Stomach (tissue), 8 donors: ENCODE measurements at regions not wholly inside any gene's neighbourhood (a gene's known extent, or its start where the extent isn't known, plus 50 kb on each side); places are given as distances from the start of the nearest gene placed in this dataset.
"Not testable (repeated sequence)": the region's sequence is repeated elsewhere in the genome, so short reads cannot be mapped to it uniquely, and the experiment has no call there.

ENCODE experiments used
- DNase-seq, 2 donors: peaks; one replicate each; pipeline versions ENCODE4 v3.0.0 to v3.0.0-alpha.2; 2013 to 2019
- H3K27ac ChIP-seq, 5 donors: fragments of 200-600 bp in 4 of 5; sonication (generic) in 4 of 5; one replicate each; pipeline ENCODE4 v1.5.1; 2013 to 2019; ENCODE audit warnings: mild to moderate bottlenecking in 1 of 5, moderate library complexity in 1 of 5
- H3K27me3 ChIP-seq, 3 donors: fragments of 200-600 bp; sonication (generic); one replicate each; pipeline ENCODE4 v1.5.1; 2017 to 2019; ENCODE audit warnings: mixed run types in 1 of 3
- H3K36me3 ChIP-seq, 4 donors: fragments of 200-600 bp; sonication (generic); 1 replicate in 3 of 4; 2 replicates in 1 of 4; pipeline ENCODE4 v1.5.1; 2016 to 2019
- H3K4me1 ChIP-seq, 4 donors: fragments of 200-600 bp; sonication (generic); one replicate each; pipeline ENCODE4 v1.5.1; 2016 to 2019
- H3K4me3 ChIP-seq, 4 donors: fragments of 200-600 bp; sonication (generic) in 3 of 4; one replicate each; pipeline ENCODE4 v1.5.1; 2016 to 2019; ENCODE audit warnings: mild to moderate bottlenecking in 1 of 4
- H3K9me3 ChIP-seq, 4 donors: fragments of 200-600 bp; sonication (generic); one replicate each; pipeline ENCODE4 v1.5.1; 2016 to 2019
- EP300 ChIP-seq: sonication (generic); formaldehyde crosslinking; IDR thresholded peaks from one replicate; pipeline ENCODE4 v1.6.1; 2017; ENCODE audit warnings: antibody characterized with exemption
- POLR2A ChIP-seq, 4 donors: fragments of 450-650 bp; IDR thresholded peaks; one replicate each; pipeline ENCODE4 v1.6.1; 2016; ENCODE audit warnings: antibody characterized with exemption in 4 of 4, control low read depth in 2 of 4, mild to moderate bottlenecking in 1 of 4, moderate library complexity in 1 of 4
- POLR2AphosphoS5 ChIP-seq, 3 donors: sonication (generic); formaldehyde crosslinking; IDR thresholded peaks; one replicate each; pipeline ENCODE4 v1.6.1; 2016; ENCODE audit warnings: antibody characterized with exemption in 3 of 3
- WGBS, 5 donors: extraction: QIAGEN DNeasy Blood & Tissue Kit in 3 of 5; methylation state at CpG; one replicate each; pipeline versions ENCODE4 v1.1.5 to v1.1.7; 2013 to 2018; 5-methylcytosine and 5-hydroxymethylcytosine counted together
- intact Hi-C: fragments of 100-400 bp; cut with DNase I; formaldehyde crosslinking; loops from one replicate; pipeline ENCODE4 v1.15.1; 2023; ENCODE audit warnings: low total_unique reads
- TF ChIP-seq, protein P1 (sequence below), 7 experiments: fragments of 450-650 bp in 4 of 7; fragments of 200-600 bp in 3 of 7; sonication (generic) in 3 of 7; IDR thresholded peaks; one replicate each; pipeline ENCODE4 v1.5.1; 2016 to 2019; ENCODE audit warnings: antibody characterized with exemption in 7 of 7, control low read depth in 2 of 7, mild to moderate bottlenecking in 1 of 7
- donor health status: healthy with polysubstance abuse.
- donor health status: Bipolar disorder and iron deficiency.
- donor health status: healthy.

DNA sequence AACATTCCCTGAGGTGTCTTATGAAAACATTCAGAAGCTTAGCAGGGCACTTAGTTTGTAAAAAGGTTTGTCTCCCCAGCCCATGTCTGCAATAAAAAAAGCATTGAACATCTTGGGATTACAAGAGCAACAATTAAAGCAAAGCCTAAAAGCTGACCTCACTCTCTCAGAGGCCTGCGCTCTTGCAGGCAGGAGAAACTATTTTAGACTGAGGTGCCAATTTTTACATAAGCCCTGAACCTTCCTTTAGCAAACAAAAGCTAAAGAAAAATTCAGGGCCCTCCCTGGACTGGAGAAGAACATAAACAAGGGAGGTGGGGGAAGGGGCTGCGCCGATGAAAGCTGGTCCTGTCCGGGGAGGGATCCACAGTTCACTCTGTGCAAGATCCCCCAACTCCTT is 312.7 kb upstream of the RNF32 start:
- H3K4me3 ChIP-seq, result no peak overlapping the region
- no peak overlapping the region for H3K27ac ChIP-seq
- WGBS, 5 donors, result 17 to 39% (median 31%) methylated on average over 4 of the region's 4 CpGs
- no peaks in the 10 kb centered on the region for H3K27me3 ChIP-seq
- H3K36me3 ChIP-seq, result no peaks in the 10 kb centered on the region
- H3K9me3 ChIP-seq, result no peaks in the 10 kb centered on the region
- H3K4me1 ChIP-seq, result no peaks in the 10 kb centered on the region
- DNase-seq, result no peak
- intact Hi-C loops, result no loop called here
- TF ChIP-seq EP300 (no peak), POLR2A (IDR thresholded peaks at IDR 0.05) (no peak), POLR2AphosphoS5 (IDR thresholded peaks at IDR 0.05) (no peak)
- TF ChIP-seq, protein P1, sequence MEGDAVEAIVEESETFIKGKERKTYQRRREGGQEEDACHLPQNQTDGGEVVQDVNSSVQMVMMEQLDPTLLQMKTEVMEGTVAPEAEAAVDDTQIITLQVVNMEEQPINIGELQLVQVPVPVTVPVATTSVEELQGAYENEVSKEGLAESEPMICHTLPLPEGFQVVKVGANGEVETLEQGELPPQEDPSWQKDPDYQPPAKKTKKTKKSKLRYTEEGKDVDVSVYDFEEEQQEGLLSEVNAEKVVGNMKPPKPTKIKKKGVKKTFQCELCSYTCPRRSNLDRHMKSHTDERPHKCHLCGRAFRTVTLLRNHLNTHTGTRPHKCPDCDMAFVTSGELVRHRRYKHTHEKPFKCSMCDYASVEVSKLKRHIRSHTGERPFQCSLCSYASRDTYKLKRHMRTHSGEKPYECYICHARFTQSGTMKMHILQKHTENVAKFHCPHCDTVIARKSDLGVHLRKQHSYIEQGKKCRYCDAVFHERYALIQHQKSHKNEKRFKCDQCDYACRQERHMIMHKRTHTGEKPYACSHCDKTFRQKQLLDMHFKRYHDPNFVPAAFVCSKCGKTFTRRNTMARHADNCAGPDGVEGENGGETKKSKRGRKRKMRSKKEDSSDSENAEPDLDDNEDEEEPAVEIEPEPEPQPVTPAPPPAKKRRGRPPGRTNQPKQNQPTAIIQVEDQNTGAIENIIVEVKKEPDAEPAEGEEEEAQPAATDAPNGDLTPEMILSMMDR (IDR thresholded peaks at IDR 0.05), result no peak

DNA sequence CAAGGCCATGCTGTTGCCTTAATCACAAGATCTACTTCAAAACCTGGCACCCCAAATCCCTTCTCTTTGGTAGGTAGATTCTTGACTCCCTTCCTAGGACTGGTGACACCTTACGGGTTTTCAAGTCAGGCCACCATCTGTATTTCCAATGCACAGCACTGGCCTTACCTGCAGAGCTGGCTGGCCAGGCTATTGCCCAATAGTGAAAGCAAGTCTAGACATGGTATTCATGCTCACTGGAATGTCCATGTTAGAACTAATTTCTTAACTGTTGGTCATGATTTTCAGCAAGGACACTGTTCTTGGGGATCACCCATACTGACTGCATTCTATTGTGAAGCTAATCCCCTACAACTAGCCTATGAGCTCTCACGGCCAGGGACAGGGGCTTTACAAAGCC is 313.1 kb upstream of the RNF32 start:
- WGBS, 5 donors, result 72 to 80% (median 73%) methylated on average over 2 of the region's 2 CpGs
- TF ChIP-seq, protein P1 (IDR thresholded peaks at IDR 0.05), result no peak
- TF ChIP-seq EP300 (no peak), POLR2AphosphoS5 (IDR thresholded peaks at IDR 0.05) (no peak), POLR2A (IDR thresholded peaks at IDR 0.05) (no peak)

DNA sequence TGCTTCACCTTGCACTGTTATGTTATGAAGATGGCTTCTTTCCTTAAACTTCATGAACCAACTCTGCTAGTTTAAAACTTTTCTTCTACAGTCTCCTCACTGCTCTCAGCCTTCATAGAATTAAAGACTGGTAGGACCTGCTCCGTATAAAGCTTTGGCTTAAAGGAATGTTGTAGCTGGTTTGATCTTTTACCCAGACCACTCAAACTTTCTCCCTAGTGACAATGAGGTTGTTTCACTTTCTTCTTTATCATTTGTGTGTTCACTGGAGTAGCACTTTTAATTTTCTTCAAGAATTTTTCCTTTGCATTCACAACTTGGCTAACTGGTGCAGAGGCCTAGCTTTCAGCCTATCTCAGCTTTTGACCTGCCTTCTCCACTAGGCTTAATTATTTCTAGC is 316.4 kb upstream of the RNF32 start:
- whole genome bisulfite sequencing, 5 donors, result 55 to 76% (median 56%) methylated on average over 1 of the region's 1 CpG
- DNase-seq, result no peak
- H3K4me3 ChIP-seq, result no peak overlapping the region
- TF ChIP-seq, protein P1 (IDR thresholded peaks at IDR 0.05), result no peak
- intact Hi-C loops, result no loop called here
- H3K9me3 ChIP-seq, result no peaks in the 10 kb centered on the region
- H3K27me3 ChIP-seq, result no peaks in the 10 kb centered on the region
- H3K27ac ChIP-seq, result no peak overlapping the region
- H3K4me1 ChIP-seq, result no peaks in the 10 kb centered on the region
- no peaks in the 10 kb centered on the region for H3K36me3 ChIP-seq

More for the DNA sequence above, 313.1 kb upstream of the RNF32 start:
- Histone ChIP-seq H3K27ac (no peak overlapping the region), H3K27me3 (no peaks in the 10 kb centered on the region), H3K9me3 (no peaks in the 10 kb centered on the region), H3K36me3 (no peaks in the 10 kb centered on the region), H3K4me3 (no peak overlapping the region), H3K4me1 (no peaks in the 10 kb centered on the region)
- peak in 1 of 2 donors; percentile 12 for DNase-seq
- intact Hi-C loops, result no loop called here

DNA sequence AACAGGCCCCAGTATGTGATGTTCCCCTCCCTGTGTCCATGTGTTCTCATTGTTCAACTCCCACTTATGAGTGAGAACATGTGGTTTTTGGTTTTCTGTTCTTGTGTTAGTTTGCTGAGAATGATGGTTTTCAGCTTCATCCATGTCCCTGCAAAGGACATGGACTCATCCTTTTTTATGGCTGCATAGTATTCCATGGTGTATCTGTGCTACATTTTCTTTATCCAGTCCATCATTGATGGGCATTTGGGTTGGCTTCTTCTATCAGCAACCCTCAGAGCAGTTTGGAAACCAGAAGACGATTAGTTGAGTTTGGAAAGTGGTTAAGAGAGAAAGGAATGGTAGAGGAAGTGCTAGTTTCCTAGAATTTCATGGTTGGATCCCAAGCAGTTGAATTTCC is 319.1 kb upstream of the RNF32 start:
- H3K27me3 ChIP-seq, H3K27ac ChIP-seq, H3K4me3 ChIP-seq, H3K36me3 ChIP-seq, DNase-seq, H3K4me1 ChIP-seq, intact Hi-C loops, H3K9me3 ChIP-seq: not testable (repeated sequence)
- WGBS, 5 donors, result 60 to 81% (median 73%) methylated on average over 1 of the region's 1 CpG

DNA sequence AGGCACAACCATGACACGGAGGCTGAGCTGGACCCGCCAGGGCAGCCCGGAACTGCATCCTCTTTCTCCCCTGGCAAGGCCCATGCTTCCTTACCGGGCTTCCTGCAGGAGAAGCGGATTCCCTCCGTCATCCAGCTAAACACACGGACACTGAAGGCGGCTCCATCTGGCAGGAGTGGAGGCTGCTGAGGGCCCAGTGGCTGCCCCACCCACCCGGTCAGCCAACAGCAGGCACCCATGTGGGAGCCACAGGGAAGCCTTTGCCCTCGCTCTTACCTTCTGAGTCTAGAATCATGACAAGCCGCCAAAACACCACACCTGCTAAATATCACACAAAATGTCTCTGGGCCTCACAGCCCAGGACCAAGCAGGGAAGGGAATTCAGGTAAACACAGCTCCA is 321.6 kb upstream of the RNF32 start:
- Histone ChIP-seq H3K27me3 (no peaks in the 10 kb centered on the region), H3K4me3 (no peak overlapping the region), H3K4me1 (no peaks in the 10 kb centered on the region), H3K27ac (no peak overlapping the region), H3K9me3 (peaks cover 0 to 17% (median 8%) of the 10 kb centered on the region in 4 donors), H3K36me3 (no peaks in the 10 kb centered on the region)
- intact Hi-C loops, result no loop called here
- DNase-seq, result peak in 1 of 2 donors; percentile 5
- TF ChIP-seq POLR2A (IDR thresholded peaks at IDR 0.05) (no peak), POLR2AphosphoS5 (IDR thresholded peaks at IDR 0.05) (no peak), EP300 (no peak)
- TF ChIP-seq, protein P1 (IDR thresholded peaks at IDR 0.05), result no peak
- whole genome bisulfite sequencing, 5 donors, result 60 to 84% (median 77%) methylated on average over 5 to 11 of the region's 11 CpGs
